ENCODE measurements at regions not wholly inside any gene's neighbourhood (a gene's known extent, or its start where the extent isn't known, plus 50 kb on each side); places are given as distances from the start of the nearest gene placed in this dataset.
"Not testable (repeated sequence)": the region's sequence is repeated elsewhere in the genome, so short reads cannot be mapped to it uniquely, and the experiment has no call there.

GRCh38 chr17:49898366-49899190, 50.7 kb upstream of the TAC4 start:
- peaks cover 41% of the 10 kb centered on the region for H3K27me3 ChIP-seq
- no peaks in the 10 kb centered on the region for H3K9me3 ChIP-seq
- H3K36me3 ChIP-seq, result no peaks in the 10 kb centered on the region
- H3K4me3 ChIP-seq (ENCODE audit: low read depth, low read length), result no peak overlapping the region
- no peak for TF ChIP-seq CTCF (IDR thresholded peaks at IDR 0.05; ENCODE audit: low read depth, low read length)
- H3K4me1 ChIP-seq, result no peaks in the 10 kb centered on the region
- DNase-seq, result no peak

GRCh38 chr17:49899191-49899485, 51.3 kb upstream of the TAC4 start:
- H3K36me3 ChIP-seq, result no peaks in the 10 kb centered on the region
- no peak overlapping the region for H3K4me3 ChIP-seq (ENCODE audit: low read depth, low read length)
- H3K4me1 ChIP-seq, result no peaks in the 10 kb centered on the region
- peaks cover 44% of the 10 kb centered on the region for H3K27me3 ChIP-seq
- TF ChIP-seq CTCF (IDR thresholded peaks at IDR 0.05; ENCODE audit: low read depth, low read length), result 0 out of 2 replicates have a peak, but pooled peaks have one; percentile 7
- no peaks in the 10 kb centered on the region for H3K9me3 ChIP-seq
- no peak for DNase-seq

GRCh38 chr17:49899588-49899987, 51.7 kb upstream of the TAC4 start:
- no peaks in the 10 kb centered on the region for H3K36me3 ChIP-seq
- peaks cover 48% of the 10 kb centered on the region for H3K27me3 ChIP-seq
- TF ChIP-seq CTCF (IDR thresholded peaks at IDR 0.05; ENCODE audit: low read depth, low read length), result no peak

GRCh38 chr17:49900801-49901200, 52.9 kb upstream of the TAC4 start:
- H3K36me3 ChIP-seq; H3K9me3 ChIP-seq; H3K4me1 ChIP-seq; DNase-seq; H3K4me3 ChIP-seq (ENCODE audit: low read depth, low read length): not testable (repeated sequence)
- H3K27me3 ChIP-seq, result peaks cover 54% of the 10 kb centered on the region

More at GRCh38 chr17:49899588-49899987, 51.7 kb upstream of the TAC4 start:
- Histone ChIP-seq H3K4me1 (no peaks in the 10 kb centered on the region), H3K4me3 (ENCODE audit: low read depth, low read length) (no peak overlapping the region), H3K9me3 (no peaks in the 10 kb centered on the region)
- DNase-seq, result no peak

GRCh38 chr17:49901460-49902331, 53.8 kb upstream of the TAC4 start:
- peaks cover 55% of the 10 kb centered on the region for H3K27me3 ChIP-seq
- no peak for DNase-seq
- no peak overlapping the region for H3K4me3 ChIP-seq (ENCODE audit: low read depth, low read length)
- H3K36me3 ChIP-seq, result no peaks in the 10 kb centered on the region
- H3K9me3 ChIP-seq, result no peaks in the 10 kb centered on the region
- TF ChIP-seq CTCF (IDR thresholded peaks at IDR 0.05; ENCODE audit: low read depth, low read length), result no peak
- H3K4me1 ChIP-seq, result no peaks in the 10 kb centered on the region

GRCh38 chr17:49903523-49903922, 55.7 kb upstream of the TAC4 start:
- peaks cover 52% of the 10 kb centered on the region for H3K27me3 ChIP-seq

More at GRCh38 chr17:49903523-49903922, 55.7 kb upstream of the TAC4 start:
- no peaks in the 10 kb centered on the region for H3K4me1 ChIP-seq
- H3K36me3 ChIP-seq, result no peaks in the 10 kb centered on the region
- H3K4me3 ChIP-seq (ENCODE audit: low read depth, low read length), result no peak overlapping the region
- no peaks in the 10 kb centered on the region for H3K9me3 ChIP-seq
- DNase-seq, result no peak
- no peak for TF ChIP-seq CTCF (IDR thresholded peaks at IDR 0.05; ENCODE audit: low read depth, low read length)
